ENCODE measurements at regions not wholly inside any gene's neighbourhood (a gene's known extent, or its start where the extent isn't known, plus 50 kb on each side); places are given as distances from the start of the nearest gene placed in this dataset.

DNA sequence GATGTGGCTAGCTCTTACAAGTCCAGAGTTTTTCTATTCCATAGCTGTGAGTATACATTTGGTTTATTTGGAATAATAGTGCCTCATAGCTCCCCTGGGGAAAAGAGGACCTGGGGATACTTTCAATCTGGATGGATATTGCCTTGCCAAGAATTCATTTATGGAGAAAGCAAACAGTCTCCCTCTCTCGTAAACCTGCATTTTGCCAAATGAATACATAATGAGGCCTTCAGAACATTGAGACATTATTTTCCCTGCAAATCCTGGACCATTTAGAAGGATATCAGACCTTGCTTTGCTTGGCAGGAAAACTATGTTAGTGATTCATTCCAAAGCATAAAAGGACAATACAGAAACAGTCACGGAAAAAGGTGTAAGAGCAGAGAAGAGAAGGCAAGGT, 569.6 kb upstream of the BRINP1 start:
- Mint-ChIP-seq H3K27me3 (ENCODE audit: low read depth, poor library complexity) (peaks cover 16% of the 10 kb centered on the region), H3K9me3 (no peaks in the 10 kb centered on the region), H3K4me1 (peaks cover 7% of the 10 kb centered on the region), H3K36me3 (ENCODE audit: low read depth) (no peaks in the 10 kb centered on the region), H3K27ac (no peak overlapping the region), H3K4me3 (no peak overlapping the region)
- TF ChIP-seq, protein P1, sequence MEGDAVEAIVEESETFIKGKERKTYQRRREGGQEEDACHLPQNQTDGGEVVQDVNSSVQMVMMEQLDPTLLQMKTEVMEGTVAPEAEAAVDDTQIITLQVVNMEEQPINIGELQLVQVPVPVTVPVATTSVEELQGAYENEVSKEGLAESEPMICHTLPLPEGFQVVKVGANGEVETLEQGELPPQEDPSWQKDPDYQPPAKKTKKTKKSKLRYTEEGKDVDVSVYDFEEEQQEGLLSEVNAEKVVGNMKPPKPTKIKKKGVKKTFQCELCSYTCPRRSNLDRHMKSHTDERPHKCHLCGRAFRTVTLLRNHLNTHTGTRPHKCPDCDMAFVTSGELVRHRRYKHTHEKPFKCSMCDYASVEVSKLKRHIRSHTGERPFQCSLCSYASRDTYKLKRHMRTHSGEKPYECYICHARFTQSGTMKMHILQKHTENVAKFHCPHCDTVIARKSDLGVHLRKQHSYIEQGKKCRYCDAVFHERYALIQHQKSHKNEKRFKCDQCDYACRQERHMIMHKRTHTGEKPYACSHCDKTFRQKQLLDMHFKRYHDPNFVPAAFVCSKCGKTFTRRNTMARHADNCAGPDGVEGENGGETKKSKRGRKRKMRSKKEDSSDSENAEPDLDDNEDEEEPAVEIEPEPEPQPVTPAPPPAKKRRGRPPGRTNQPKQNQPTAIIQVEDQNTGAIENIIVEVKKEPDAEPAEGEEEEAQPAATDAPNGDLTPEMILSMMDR (IDR thresholded peaks at IDR 0.05) = no peak
- no peak for DNase-seq

DNA sequence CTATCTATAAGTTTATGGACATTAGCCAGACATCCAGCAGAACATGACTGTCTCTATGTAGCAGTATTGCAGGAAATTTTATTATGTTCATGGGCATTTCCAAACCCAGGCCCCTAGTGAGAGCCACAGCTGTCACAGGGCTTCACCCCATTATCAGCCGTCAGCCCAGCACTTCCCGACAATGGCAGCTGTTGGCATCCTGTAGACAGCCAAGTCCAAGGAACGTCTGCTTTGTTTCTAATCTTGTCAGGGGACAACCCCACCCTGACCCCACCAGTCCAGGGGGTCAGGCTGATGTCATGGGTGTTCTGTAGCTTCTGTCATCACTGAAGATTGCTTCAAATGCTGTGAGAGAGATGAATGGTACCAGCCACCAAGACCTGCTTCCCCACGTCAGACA, 565.3 kb upstream of the BRINP1 start:
- Mint-ChIP-seq H3K27ac (no peak overlapping the region), H3K4me3 (no peak overlapping the region), H3K27me3 (ENCODE audit: low read depth, poor library complexity) (peaks cover 8% of the 10 kb centered on the region), H3K36me3 (ENCODE audit: low read depth) (no peaks in the 10 kb centered on the region), H3K9me3 (peaks cover 4% of the 10 kb centered on the region), H3K4me1 (peaks cover 7% of the 10 kb centered on the region)
- TF ChIP-seq, protein P1 (IDR thresholded peaks at IDR 0.05) = no peak
- no peak for DNase-seq

DNA sequence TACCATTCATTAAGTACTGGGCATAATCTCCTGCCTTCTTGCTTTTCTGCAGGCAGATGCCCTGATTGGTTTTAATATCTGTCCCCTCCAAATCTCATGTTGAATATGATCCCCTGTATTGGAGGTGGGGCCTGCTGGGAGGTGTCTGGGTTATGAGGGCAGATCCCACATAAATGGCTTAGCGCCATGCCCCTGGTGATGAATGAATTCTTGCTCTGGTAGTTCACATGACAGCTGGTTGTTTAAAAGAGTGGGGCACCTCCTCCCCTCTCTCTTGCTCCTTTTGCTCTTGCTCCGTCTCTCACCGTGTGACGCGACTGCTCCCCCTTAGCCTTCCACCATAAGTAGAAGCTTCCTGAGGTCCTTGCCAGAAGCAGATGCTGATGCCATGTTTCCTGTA, 564.0 kb upstream of the BRINP1 start:
- no peak overlapping the region for H3K27ac Mint-ChIP-seq
- H3K27me3 Mint-ChIP-seq (ENCODE audit: low read depth, poor library complexity) = peaks cover 8% of the 10 kb centered on the region
- no peak for DNase-seq
- H3K4me1 Mint-ChIP-seq = no peaks in the 10 kb centered on the region
- no peaks in the 10 kb centered on the region for H3K36me3 Mint-ChIP-seq (ENCODE audit: low read depth)
- TF ChIP-seq, protein P1 (IDR thresholded peaks at IDR 0.05) = no peak
- H3K4me3 Mint-ChIP-seq = no peak overlapping the region
- peaks cover 4% of the 10 kb centered on the region for H3K9me3 Mint-ChIP-seq

DNA sequence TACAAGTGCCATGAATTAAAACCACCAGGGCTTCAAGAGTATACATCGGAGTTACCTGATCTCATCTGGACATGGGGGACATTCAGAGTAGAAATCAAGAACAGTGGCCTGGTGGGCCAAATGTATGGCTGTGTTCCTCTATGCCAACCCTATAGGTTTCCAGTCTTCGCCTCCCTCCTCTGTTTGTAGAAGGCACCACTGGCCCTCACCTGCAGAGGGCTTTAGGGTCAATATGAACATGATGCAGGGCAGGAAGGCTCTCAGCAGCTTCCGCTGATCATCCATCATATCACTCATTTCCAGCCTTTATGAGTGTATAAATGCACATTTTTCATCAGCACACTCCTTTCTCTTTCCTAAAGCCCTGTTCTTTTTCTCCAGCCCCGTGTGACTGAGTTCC, 555.5 kb upstream of the BRINP1 start:
- H3K27me3 Mint-ChIP-seq (ENCODE audit: low read depth, poor library complexity) = no peaks in the 10 kb centered on the region
- H3K27ac Mint-ChIP-seq = no peak overlapping the region
- no peaks in the 10 kb centered on the region for H3K4me1 Mint-ChIP-seq
- H3K9me3 Mint-ChIP-seq = peaks cover 11% of the 10 kb centered on the region
- no peak overlapping the region for H3K4me3 Mint-ChIP-seq
- TF ChIP-seq, protein P1 (IDR thresholded peaks at IDR 0.05) = no peak
- no peak for DNase-seq
- no peaks in the 10 kb centered on the region for H3K36me3 Mint-ChIP-seq (ENCODE audit: low read depth)

DNA sequence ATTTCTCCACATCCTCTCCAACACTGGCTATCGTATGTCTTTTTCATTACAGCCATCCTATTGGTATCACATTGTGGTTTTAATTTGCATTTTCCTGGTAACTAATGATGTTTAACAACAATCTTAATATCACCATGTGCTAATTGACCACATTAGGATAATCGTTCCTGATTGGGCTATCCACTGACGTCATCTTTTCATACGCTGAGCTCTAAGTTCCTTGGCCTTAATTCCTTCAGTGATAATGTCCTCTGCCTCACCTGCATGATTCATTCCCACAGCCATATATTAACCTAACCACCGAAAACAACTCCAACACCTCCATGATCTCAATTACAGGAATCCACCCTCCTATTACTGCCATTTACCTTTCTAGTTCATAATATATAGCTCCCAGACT, 547.9 kb upstream of the BRINP1 start:
- TF ChIP-seq, protein P1 (IDR thresholded peaks at IDR 0.05) = no peak
- Mint-ChIP-seq H3K27ac (no peak overlapping the region), H3K36me3 (ENCODE audit: low read depth) (no peaks in the 10 kb centered on the region), H3K4me3 (no peak overlapping the region), H3K27me3 (ENCODE audit: low read depth, poor library complexity) (peaks cover 6% of the 10 kb centered on the region), H3K9me3 (peaks cover 11% of the 10 kb centered on the region), H3K4me1 (no peaks in the 10 kb centered on the region)
- DNase-seq = no peak

DNA sequence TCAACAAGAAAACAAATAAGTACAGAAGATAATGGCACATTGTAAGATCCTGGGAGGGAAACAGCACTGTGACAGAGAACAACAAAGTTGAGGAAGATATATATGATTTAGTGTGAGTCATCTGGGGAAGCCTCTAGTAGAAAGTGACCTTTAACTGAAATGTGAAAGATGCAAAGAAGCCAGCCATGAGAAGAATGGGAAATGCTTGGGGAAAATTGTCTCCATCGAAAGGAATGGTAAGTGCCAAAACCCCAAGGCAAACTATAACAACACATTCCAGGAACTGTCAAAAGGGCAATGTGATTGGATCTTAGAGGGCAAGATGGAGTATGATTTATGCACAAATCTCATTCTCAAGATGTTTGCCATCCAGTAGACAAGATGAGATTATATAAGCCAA, 537.8 kb upstream of the BRINP1 start:
- H3K36me3 Mint-ChIP-seq (ENCODE audit: low read depth) = peaks cover 6% of the 10 kb centered on the region
- DNase-seq = no peak
- peaks cover 20% of the 10 kb centered on the region for H3K9me3 Mint-ChIP-seq
- no peak overlapping the region for H3K4me3 Mint-ChIP-seq
- H3K27ac Mint-ChIP-seq = no peak overlapping the region
- no peaks in the 10 kb centered on the region for H3K27me3 Mint-ChIP-seq (ENCODE audit: low read depth, poor library complexity)
- TF ChIP-seq, protein P1 (IDR thresholded peaks at IDR 0.05) = no peak
- H3K4me1 Mint-ChIP-seq = no peaks in the 10 kb centered on the region

Measured in nephron progenitor cell (in vitro differentiated cells).